Activated naive CD8-positive, alpha-beta T cell treated with anti-CD3 and anti-CD28 coated beads, Interleukin-2, amount 50 U/mL, for 16 hours (primary cell): ENCODE measurements at regions not wholly inside any gene's neighbourhood (a gene's known extent, or its start where the extent isn't known, plus 50 kb on each side); places are given as distances from the start of the nearest gene placed in this dataset.

Experiments used
- DNase-seq: peaks from one replicate; pipeline ENCODE4 v3.0.0-alpha.2; 2020; ENCODE audit warnings: low read depth, low spot score

GRCh38 chr10:131702531-131703356 is 198.1 kb upstream of the PPP2R2D start:
- no peak for DNase-seq

- DNase-seq, result no peak
Measured at GRCh38 chr10:131703541-131703940, 197.3 kb upstream of the PPP2R2D start.

- no peak for DNase-seq
Measured at GRCh38 chr10:131703941-131704340, 196.9 kb upstream of the PPP2R2D start.

GRCh38 chr10:131706476-131706875 is 194.3 kb upstream of the PPP2R2D start:
- DNase-seq, result no peak

GRCh38 chr10:131706952-131707351 is 193.9 kb upstream of the PPP2R2D start:
- DNase-seq, result no peak

- DNase-seq, result no peak
Measured at GRCh38 chr10:131708225-131708880, 192.5 kb upstream of the PPP2R2D start.

GRCh38 chr10:131710142-131710861 is 190.5 kb upstream of the PPP2R2D start:
- no peak for DNase-seq

- no peak for DNase-seq
Measured at GRCh38 chr10:131722121-131722520, 178.7 kb upstream of the PPP2R2D start.

GRCh38 chr10:131722525-131723264 is 178.1 kb upstream of the PPP2R2D start:
- no peak for DNase-seq

- DNase-seq, result no peak
Measured at GRCh38 chr10:131723297-131724168, 177.3 kb upstream of the PPP2R2D start.

GRCh38 chr10:131724169-131724545 is 176.7 kb upstream of the PPP2R2D start:
- no peak for DNase-seq

GRCh38 chr10:131724891-131725580 is 175.8 kb upstream of the PPP2R2D start:
- DNase-seq, result no peak

GRCh38 chr10:131725581-131726069 is 175.2 kb upstream of the PPP2R2D start:
- no peak for DNase-seq

- DNase-seq, result no peak
Measured at GRCh38 chr10:131726076-131726880, 174.5 kb upstream of the PPP2R2D start.

GRCh38 chr10:131726967-131727366 is 173.8 kb upstream of the PPP2R2D start:
- no peak for DNase-seq

- DNase-seq, result no peak
Measured at GRCh38 chr10:131727560-131727959, 173.2 kb upstream of the PPP2R2D start.

- DNase-seq, result no peak
Measured at GRCh38 chr10:131728286-131729228, 172.3 kb upstream of the PPP2R2D start.

GRCh38 chr10:131729361-131729760 is 171.4 kb upstream of the PPP2R2D start:
- no peak for DNase-seq
